HG03457 (cell line): ENCODE measurements at regions not wholly inside any gene's neighbourhood (a gene's known extent, or its start where the extent isn't known, plus 50 kb on each side); places are given as distances from the start of the nearest gene placed in this dataset.
"Not testable (repeated sequence)": the region's sequence is repeated elsewhere in the genome, so short reads cannot be mapped to it uniquely, and the experiment has no call there.

Source experiments
- ATAC-seq: cut with Tn5 transposase; IDR thresholded peaks from one replicate; pipeline ENCODE4 v1.9.1; 2021; ENCODE audit warnings: moderate number of reproducible peaks; ENCODE audit not compliant: unreplicated experiment

- no peak for ATAC-seq
Observed at GRCh38 chr4:159906517-159906916, 803.6 kb downstream of the RAPGEF2 start.

GRCh38 chr4:159910721-159911120, 807.8 kb downstream of the RAPGEF2 start:
- no peak for ATAC-seq

- no peak for ATAC-seq
Observed at GRCh38 chr4:159922119-159922518, 819.2 kb downstream of the RAPGEF2 start.

- ATAC-seq, result no peak
Observed at GRCh38 chr4:159925770-159926169, 822.9 kb downstream of the RAPGEF2 start.

GRCh38 chr4:159926871-159927270, 824.0 kb downstream of the RAPGEF2 start:
- ATAC-seq, result no peak

GRCh38 chr4:159927781-159928180, 824.9 kb downstream of the RAPGEF2 start:
- no peak for ATAC-seq

- not testable (repeated sequence) for ATAC-seq
Observed at GRCh38 chr4:159934602-159935001, 831.7 kb downstream of the RAPGEF2 start.

- peak; percentile 91 for ATAC-seq
Observed at GRCh38 chr4:159937595-159937994, 834.7 kb downstream of the RAPGEF2 start.

- ATAC-seq, result not testable (repeated sequence)
Observed at GRCh38 chr4:159939681-159940080, 836.8 kb downstream of the RAPGEF2 start.

GRCh38 chr4:159941076-159941475, 838.2 kb downstream of the RAPGEF2 start:
- no peak for ATAC-seq

GRCh38 chr4:159944477-159944876, 841.6 kb downstream of the RAPGEF2 start:
- ATAC-seq, result no peak

- ATAC-seq, result no peak
Observed at GRCh38 chr4:159946983-159947615, 844.2 kb downstream of the RAPGEF2 start.

- no peak for ATAC-seq
Observed at GRCh38 chr4:159950707-159951106, 847.8 kb downstream of the RAPGEF2 start.

- ATAC-seq, result no peak
Observed at GRCh38 chr4:159966746-159967145, 863.9 kb downstream of the RAPGEF2 start.

- ATAC-seq, result not testable (repeated sequence)
Observed at GRCh38 chr4:159976871-159977482, 874.1 kb downstream of the RAPGEF2 start.

- ATAC-seq, result no peak
Observed at GRCh38 chr4:159977907-159978617, 875.2 kb downstream of the RAPGEF2 start.

- ATAC-seq, result no peak
Observed at GRCh38 chr4:159979351-159979750, 876.5 kb downstream of the RAPGEF2 start.

GRCh38 chr4:159979953-159980352, 877.1 kb downstream of the RAPGEF2 start:
- no peak for ATAC-seq

GRCh38 chr4:159980826-159981468, 878.1 kb downstream of the RAPGEF2 start:
- ATAC-seq, result no peak

- ATAC-seq, result no peak
Observed at GRCh38 chr4:159981469-159981856, 878.6 kb downstream of the RAPGEF2 start.

- ATAC-seq, result no peak
Observed at GRCh38 chr4:159983082-159983481, 880.2 kb downstream of the RAPGEF2 start.
